ENCODE measurements at regions not wholly inside any gene's neighbourhood (a gene's known extent, or its start where the extent isn't known, plus 50 kb on each side); places are given as distances from the start of the nearest gene placed in this dataset.
"Not testable (repeated sequence)": the region's sequence is repeated elsewhere in the genome, so short reads cannot be mapped to it uniquely, and the experiment has no call there.

DNA sequence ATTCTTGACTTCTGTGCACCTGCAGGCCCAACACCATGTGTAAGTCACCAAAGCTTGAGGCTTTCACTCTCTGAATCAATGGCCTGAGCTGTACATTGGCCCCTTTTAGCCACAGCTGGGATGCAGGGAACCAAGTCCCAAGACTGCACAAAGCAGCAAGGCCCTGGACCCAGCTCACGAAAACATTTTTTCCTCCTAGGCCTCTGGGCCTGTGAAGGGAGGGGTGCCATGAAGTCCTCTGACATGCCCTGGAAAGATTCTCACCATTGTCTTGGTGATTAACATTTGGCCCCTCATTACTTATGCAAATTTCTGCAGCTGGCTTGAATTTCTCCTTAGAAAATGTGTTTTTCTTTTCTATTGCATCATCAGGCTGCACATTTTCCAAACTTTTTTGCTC is 398.6 kb downstream of the DMRTA1 start:
- DNase-seq: not testable (repeated sequence)

DNA sequence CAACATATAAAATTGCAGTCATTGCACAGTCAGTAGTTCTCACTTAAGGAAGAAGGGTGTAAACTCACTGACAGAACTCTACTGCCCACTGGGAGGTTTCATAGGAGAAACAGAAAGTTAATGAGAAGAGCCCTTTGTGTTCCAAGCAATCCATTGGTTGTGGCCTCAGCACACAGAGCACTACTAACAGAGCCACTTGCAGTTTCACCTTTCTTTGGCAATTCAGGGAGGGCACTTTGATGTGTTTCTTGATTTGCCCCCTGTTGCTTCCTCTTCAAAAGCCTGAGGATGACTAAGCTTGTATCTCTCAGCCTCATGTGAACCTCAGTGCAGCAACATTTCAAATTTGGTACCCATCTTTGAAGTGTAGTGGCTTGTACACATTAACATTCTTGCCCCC is 409.4 kb downstream of the DMRTA1 start:
- no peak for DNase-seq

DNA sequence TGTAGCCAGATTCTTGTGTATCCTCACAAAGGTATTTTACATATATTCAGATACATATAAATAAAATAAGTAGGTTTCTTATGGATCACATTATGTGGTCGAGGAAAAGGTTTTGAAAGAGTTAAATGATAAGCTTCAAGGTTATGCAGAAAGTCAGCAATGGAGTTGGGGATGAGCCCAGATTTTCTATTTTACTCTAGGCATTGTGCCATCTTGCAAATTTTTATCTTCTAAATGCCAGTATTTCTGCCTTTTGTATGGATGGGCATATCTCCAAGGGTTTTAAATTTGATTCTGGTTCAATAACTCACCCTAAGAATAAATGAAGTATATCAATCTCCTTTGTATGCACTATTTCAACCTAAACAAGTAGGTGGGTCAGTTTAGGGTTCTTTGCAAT is 410.7 kb downstream of the DMRTA1 start:
- DNase-seq: no peak

DNA sequence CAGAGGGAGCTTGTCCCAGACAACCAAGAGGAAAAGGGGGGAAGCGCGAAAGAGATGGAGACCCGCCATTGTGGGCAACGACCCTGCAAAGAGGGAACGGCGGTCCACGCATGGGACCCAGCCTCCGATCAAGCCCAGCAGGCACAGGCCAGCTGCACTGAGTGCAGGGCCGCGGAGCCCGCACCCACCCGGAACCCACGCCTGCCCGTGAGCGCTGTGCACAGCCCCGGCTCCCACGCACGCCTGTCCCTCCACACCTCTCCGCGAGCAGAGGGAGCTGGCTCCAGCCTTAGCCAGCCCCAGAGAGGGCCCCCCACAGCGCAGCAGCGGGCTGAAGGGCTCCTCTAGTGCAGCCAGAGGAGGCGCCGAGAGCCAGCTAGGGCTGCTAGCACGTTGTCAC is 416.5 kb downstream of the DMRTA1 start:
- no peak for DNase-seq

DNA sequence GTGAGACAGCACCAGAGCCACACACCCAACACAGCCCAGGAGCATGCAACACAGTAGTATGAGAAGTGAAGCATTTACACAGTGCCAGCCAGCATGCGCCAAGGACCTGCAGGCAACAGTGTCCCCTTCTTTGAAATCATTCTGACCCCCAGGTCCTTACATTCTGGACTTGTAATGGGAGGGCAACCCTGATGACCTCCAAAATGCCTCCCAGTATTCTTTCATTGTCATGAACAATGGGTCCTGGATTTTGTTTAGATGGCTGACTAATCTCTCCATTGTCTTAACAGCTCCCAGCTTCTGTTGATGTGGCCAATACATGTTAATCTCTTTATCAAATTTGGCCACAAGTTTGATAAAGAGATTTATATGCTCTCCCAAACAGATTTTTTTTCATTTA is 417.1 kb downstream of the DMRTA1 start:
- DNase-seq: no peak

DNA sequence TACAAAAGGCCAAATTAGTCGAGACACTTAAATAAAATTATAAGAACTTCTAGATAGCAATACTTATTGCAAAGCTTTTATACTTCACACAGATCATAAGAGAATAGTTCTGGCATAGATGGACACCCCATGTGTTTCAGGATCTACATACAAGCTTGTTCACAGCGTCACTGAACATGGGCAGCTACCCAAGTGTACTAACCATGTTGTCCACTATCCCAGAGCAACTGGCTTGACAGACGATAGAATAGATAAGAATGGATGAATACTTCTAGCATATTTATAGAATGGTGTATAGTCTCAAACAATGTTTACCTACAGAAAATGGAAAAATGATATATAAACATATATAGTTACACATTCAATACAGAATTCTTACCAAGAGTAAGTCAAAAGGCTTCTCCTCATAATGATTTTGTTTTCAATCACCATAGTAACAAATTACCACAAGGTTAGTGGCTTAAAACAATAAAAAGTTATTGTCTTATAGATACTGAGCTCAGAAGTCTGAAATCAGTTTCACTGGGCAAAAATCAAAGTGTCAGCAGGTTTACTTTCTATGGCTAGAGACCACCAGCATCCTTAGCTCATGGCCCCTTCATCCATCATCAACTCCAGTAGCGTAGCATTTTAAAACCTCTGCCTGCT is 446.7 kb downstream of the DMRTA1 start:
- no peak for DNase-seq

DNA sequence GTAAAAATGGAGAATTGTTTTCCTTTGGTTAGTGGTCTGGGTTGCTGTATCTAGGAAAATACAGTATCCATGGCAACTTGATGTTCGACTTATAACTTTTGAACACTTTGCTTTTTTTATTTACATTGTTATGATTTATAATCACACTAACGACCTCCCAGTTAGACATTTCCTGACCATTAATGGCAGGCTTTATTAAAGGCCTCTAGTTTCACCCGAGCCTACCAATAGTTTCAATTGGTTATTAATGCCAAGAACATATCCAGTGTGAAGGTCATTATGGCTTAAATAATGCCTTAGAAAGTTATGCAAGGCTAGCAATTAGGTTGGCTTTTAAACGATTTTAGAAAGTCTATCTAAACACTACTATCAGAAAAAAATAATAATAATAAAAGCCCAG is 452.0 kb downstream of the DMRTA1 start:
- DNase-seq: no peak

DNA sequence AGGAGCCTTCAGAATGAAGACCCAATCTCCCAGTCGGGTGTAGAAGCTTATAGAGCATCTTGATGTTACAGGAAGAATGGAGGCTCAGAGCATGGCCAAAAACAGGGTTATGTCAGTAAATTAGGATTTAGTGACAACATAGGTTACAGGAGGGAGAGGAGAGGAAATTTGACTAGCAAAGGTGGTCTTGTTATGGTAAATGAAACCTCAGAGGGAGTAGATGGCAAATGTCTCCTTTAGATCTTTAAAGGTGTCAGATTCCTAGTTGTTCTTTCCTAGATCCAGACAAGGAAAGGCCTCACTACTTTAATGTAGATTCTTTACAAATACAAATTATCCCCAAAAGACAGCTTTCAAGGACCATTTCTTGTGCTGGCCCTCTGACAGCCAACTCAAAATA is 465.0 kb downstream of the DMRTA1 start:
- no peak for DNase-seq

DNA sequence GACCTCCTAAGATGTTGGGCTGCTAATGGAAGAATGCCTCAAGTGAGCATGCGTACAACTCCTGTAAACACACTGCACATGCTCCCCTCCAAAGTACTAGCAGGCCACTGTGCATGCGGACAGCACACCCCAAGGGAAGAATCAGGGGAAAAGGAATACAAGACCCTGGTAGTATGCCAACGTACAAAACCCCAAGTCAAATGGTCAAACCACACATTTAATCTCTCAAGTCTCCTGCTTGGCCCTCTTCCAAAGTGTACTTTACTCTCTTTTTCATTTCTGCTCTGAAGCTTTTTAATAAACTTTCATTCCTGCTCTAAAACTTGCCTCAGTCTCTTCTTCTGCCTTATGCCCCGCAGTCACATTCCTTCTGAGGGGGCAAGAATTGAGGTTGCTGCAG is 466.4 kb downstream of the DMRTA1 start:
- DNase-seq: no peak

DNA sequence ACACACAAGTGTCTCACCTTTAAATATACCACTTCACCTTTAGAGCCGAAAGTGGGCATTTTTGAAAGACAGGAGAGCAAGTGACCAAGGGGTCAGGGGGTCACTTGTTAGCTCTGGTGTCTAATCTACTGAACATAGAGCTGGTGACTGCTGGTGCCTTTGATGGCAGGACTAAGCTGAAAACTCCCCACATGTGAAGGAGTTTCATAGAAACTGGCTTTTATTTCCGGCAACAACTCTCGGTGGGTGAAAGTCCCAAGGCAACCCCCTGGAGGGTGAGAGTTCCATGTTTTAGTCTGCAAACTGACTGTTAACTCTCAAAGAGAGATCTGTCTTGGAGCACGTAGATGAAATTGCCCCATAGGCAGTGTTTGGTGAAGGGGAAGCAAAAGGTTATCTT is 466.9 kb downstream of the DMRTA1 start:
- no peak for DNase-seq

DNA sequence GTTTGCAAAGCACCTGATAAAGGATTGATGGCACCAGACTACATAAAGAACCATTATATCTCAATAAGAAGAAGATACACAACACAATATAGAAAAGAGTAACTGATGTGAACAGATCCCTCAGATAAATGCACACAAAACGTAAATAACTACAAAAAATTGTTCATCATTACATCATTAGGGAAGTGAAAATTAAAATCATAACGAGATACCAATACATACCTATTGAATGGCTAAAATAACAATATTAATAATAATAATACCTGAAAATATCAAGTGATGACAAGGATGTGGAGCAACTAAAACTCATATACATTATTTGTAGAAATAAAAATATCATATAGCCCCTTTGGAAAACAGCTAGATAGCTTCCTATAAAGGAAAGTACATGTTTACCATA is 469.5 kb downstream of the DMRTA1 start:
- DNase-seq: no peak

DNA sequence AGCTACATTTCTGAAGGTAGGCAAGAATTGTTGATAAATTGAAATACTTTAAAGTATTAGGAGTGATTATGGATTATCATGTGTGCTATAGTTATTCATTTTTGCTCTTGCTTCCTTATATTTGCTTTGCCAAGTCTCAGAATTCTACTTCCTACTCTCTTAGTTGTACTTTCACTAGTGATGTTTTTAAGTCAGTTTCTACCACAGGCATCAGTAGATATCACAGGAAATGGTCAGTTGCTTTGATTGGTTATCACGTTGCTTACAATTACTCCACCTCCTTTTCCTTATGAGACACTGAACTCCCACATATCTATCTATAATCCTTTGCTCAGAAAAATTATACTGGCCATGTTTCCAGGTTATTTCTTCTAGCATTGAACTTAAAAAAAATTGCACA is 472.8 kb downstream of the DMRTA1 start:
- no peak for DNase-seq

DNA sequence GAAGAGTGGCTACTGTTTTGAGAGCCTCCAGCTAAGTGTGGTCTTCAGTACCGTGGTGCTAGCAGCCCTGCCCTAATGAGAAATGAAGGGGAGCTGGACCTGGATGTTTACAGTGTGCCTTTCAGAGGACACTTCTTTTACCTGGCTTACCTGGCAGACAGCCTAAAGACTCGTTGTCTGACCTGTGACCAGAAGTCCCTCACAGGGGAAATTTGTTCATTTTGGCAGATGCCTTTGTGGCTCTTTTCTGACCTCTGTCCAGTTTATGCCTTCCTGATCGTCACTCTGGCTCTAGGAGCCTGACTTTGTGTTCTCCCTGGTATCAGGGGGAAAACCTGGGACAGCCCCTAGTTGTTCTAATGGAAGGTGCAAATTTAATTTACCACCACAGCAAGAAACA is 475.1 kb downstream of the DMRTA1 start:
- DNase-seq: no peak

DNA sequence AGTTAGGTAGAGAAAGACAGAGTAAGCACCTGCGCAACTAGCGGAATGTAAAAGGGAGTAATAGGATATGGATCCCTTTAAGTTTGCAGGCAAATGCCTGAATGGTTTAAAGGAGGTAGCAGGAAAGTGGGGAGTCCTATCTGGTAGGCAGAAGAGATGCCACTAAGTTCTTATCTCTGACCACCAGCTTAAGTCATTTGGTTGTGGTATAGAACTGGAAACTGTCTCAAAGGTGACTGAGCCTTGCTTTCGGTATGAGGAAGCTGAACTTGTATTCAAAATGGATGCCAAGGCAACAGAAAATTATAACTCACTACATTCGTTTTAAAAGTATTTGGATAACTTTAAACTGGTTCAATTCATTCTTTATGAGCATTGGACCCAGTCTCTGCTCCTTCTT is 475.6 kb downstream of the DMRTA1 start:
- DNase-seq: no peak

DNA sequence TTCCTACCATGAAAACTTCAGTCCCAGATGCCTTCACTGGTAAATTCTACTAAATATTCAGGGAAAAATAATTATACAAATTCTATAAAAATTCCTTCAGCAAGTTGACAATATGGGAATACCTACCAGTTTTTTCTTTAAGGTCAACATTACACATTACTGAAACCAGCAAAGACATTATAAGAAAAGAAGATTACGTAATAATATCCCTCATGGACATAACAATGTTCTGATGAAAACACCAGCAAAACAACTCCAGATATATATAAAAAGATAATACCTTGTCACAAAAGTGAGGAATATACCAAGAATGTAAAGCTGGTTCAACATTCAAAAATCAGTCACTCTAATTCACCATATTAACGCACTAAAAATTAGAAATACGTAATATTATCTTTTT is 507.9 kb downstream of the DMRTA1 start:
- DNase-seq: no peak

DNA sequence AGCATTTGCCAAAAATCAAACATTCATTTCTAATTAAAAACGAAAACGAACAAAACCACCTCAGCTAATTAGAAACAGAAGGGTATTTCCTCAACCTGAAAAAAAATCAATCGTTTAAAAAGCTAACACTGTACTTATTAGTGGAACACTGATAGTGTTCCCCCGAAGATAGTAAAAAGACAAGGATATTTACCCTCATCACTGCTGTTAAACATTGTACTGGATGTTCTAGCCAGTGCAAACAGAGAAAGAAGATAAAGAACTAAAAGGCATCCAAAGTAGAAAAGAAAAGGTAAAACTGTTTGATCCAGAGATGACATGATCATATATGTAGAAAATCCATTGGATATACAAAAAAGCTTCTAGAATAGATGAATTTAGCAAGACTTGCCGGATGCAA is 508.3 kb downstream of the DMRTA1 start:
- DNase-seq: no peak

DNA sequence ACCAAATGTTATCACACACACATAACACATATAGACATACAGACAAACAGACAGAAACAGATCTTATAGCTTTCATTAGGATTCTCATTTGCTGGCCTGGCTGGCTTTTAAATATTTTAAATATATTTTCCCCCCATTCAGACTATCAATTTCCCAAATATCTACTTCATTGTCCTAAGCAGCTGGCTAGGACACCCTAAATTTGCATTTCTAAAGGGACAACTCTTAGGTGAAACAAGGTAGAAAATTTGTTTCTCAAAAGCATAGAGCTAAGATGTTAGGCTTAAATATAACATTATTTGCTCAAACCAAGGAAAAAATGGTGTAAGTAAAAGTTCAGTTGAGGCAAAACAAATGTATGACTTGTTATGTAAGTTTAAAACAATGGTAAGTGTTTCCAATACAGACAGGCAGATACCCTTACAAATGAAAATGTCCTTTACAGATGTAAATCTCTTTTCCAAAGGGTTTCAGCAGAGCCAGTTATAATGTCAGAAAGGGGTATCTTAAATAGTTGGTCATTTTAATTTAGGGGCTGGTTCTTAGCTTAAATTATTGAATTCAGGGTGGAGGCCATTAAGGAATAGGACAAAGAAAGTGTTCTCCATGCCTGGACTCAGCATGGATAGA is 522.8 kb downstream of the DMRTA1 start:
- no peak for DNase-seq

DNA sequence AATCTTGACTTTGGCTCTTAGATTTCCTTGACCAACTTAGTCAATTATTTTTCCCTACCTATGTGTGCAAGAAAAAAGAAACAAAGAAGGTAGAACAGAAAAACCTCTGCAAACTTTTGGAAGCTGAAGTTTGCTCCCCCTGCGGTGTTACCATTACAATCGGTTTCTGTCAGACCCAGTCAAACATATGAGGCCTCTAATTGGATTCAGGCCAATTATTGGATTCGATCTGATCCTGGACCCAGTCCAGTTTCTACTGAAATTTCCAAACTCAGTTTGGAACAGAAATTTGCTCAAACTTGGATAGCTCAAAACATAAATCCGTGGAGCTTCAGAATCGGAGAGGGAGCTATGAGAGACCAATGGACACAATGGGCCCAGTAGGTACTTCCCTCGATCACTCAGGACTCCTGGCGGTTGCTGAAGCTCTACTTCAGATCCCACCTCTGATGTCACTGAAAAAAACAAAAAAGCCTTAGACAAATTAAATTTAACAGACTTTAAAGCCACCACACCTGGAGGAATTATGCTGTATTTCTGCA is 523.9 kb downstream of the DMRTA1 start:
- DNase-seq: no peak

DNA sequence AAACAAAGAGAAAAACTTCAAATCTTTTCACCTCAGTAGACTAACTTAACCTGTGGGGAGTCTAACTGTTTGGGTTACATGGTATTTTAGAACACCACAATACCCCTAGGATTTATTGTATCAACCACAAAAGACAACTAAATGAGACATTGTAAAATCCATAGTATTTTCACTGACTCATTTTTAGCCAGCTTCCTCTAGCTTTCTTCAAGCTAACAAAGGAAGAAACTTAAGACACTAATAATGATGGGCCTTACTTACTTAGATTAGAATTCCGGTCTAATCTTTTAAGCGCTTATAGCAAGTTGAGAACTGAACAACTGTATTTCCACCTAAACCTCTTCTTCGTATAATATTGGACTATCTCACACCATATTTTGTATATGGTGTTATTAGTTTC is 529.3 kb downstream of the DMRTA1 start:
- DNase-seq: peak; percentile 71

DNA sequence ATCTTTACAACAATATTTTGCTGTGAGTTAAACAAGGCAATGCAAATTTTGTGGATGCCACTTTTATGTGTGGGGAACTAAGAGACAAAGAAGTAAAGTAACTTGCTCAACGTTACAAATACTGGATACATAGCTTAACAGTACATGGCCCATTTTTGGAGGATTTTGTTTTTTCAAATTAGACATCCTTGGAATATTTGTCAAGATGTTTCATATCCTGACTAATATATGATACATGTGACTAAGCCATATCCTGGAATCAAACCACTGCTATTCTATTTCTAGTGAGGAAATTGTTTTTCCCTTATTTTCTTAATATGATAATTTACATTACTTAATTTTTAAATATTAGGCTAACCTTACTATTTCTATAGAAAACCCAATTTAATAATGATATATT is 529.8 kb downstream of the DMRTA1 start:
- DNase-seq: peak; percentile 81

DNA sequence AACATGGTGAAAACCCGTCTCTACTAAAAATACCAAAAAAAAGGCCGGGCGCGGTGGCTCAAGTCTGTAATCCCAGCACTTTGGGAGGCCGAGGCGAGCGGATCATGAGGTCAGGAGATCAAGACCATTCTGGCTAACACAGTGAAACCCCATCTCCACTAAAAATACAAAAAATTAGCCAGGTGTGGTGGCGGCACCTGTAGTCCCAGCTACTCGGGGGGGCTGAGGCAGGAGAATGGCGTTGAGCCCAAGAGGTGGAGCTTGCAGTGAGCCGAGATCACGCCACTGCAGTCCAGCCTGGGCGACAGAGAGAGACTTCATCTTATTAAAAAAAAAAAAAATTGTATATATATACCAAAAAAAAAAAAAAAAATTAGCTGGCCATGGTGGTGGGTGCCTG is 533.8 kb downstream of the DMRTA1 start:
- DNase-seq: not testable (repeated sequence)

DNA sequence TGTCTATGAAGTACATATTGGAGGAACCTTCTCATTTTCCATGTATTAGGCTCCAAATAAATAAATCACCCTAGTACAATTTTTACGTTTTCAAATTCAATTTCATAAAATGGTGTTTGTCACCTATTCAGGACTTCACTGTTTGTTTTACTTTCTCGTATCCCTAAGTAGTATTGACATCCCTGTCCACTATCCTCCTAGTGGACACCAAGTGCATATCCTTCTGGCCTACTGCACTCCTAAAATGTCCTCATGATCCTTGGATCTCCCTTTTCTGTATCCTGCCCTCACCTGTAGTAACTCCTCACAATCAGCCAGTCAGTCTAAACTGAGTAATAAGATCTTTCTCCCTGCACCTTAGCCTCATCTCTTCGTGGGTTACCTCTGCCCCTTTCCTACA is 539.9 kb downstream of the DMRTA1 start:
- no peak for DNase-seq

DNA sequence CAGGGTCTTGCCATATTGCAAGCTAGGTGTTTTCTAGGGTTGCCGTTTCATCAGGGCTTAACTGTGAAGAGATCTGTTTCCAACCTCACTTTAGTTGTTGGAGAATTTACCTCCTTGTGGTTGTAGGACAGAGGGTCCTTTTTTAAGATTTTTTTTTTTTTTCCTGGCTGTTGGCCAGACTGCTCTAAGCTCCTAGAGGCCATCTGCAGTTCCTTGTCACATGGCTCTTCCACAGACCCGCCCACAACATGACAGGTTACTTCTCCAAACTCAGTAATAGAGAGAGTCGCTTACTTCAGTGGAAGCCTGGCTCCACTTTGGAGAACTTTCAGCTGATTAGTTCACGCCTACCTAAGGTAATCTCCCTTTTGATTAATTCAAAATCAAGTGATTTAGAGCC is 543.7 kb downstream of the DMRTA1 start:
- DNase-seq: no peak

DNA sequence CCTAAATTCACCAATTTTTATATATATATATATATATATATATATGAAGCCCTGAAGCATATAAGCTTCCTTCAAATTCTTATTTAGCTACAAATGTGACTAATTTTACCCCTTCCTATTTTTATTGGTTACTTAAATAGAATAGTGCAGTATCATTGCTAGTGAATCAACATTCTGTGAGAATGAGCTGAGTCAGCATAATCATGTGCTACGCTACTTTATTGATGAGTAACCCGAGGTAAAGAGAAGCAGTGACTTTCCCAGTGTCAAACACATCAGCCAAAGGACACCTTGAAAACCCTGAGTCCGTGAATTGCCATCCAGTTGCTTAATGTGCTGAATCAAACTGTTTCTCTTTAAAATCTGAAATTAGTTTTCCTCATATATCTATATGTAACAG is 546.2 kb downstream of the DMRTA1 start:
- no peak for DNase-seq

DNA sequence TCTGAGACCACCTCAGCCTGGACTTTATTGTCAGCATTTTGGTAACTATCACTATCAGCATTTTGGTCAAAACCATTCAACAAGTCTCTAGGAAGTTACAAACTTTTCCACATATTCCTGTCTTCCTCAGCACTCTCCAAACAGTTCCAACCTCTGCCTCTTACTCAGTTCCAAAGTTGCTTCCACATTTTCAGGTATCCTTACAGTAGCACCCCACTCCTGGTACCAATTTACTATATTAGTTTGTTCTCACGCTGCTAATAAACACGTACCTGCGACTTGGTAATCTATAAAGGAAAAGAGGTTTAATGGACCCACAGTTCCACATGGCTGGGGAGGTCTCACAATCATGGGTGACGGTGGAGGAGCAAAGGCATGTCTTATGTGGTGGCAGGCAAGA is 551.3 kb downstream of the DMRTA1 start:
- DNase-seq: no peak
